Cardiac muscle cell (in vitro differentiated cells and primary cell): ENCODE measurements at regions not wholly inside any gene's neighbourhood (a gene's known extent, or its start where the extent isn't known, plus 50 kb on each side); places are given as distances from the start of the nearest gene placed in this dataset.

Experiments
- DNase-seq, 2 donors: peaks; one replicate each; pipeline versions ENCODE4 v3.0.0 to v3.0.0-alpha.2; 2010 to 2017; ENCODE audit warnings: low read depth in 1 of 2, low spot score in 1 of 2
- H3K27ac ChIP-seq: fragments of 200-600 bp; sonication (generic); 2 replicates; pipeline ENCODE4 v1.5.1; 2016
- H3K27me3 ChIP-seq: fragments of 200-600 bp; sonication (generic); 2 replicates; pipeline ENCODE4 v1.6.0; 2016; ENCODE audit warnings: control low read depth
- H3K36me3 ChIP-seq: fragments of 200-600 bp; sonication (generic); 2 replicates; pipeline ENCODE4 v1.5.1; 2016; ENCODE audit warnings: control low read depth
- H3K4me1 ChIP-seq: fragments of 200-600 bp; sonication (generic); 2 replicates; pipeline ENCODE4 v1.8.1; 2017; ENCODE audit warnings: low read depth, mild to moderate bottlenecking, mixed run types
- H3K4me3 ChIP-seq: fragments of 200-600 bp; sonication (generic); 2 replicates; pipeline ENCODE4 v1.5.1; 2016; ENCODE audit warnings: mild to moderate bottlenecking
- H3K9me3 ChIP-seq: fragments of 200-600 bp; sonication (generic); 2 replicates; pipeline ENCODE4 v1.5.1; 2017; ENCODE audit warnings: low read depth, mild to moderate bottlenecking, control low read depth
- TF ChIP-seq, protein P1 (sequence below): IDR thresholded peaks from 2 replicates; pipeline ENCODE4 v1.5.1; 2012; ENCODE audit warnings: low read depth, mild to moderate bottlenecking, low read length

- H3K9me3 ChIP-seq = no peaks in the 10 kb centered on the region
- H3K27ac ChIP-seq = no peak overlapping the region
- TF ChIP-seq, protein P1, sequence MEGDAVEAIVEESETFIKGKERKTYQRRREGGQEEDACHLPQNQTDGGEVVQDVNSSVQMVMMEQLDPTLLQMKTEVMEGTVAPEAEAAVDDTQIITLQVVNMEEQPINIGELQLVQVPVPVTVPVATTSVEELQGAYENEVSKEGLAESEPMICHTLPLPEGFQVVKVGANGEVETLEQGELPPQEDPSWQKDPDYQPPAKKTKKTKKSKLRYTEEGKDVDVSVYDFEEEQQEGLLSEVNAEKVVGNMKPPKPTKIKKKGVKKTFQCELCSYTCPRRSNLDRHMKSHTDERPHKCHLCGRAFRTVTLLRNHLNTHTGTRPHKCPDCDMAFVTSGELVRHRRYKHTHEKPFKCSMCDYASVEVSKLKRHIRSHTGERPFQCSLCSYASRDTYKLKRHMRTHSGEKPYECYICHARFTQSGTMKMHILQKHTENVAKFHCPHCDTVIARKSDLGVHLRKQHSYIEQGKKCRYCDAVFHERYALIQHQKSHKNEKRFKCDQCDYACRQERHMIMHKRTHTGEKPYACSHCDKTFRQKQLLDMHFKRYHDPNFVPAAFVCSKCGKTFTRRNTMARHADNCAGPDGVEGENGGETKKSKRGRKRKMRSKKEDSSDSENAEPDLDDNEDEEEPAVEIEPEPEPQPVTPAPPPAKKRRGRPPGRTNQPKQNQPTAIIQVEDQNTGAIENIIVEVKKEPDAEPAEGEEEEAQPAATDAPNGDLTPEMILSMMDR = no peak
- no peak for DNase-seq
- H3K4me1 ChIP-seq = no peaks in the 10 kb centered on the region
- H3K36me3 ChIP-seq = no peaks in the 10 kb centered on the region
- no peaks in the 10 kb centered on the region for H3K27me3 ChIP-seq
- H3K4me3 ChIP-seq = no peak overlapping the region
These were observed 108.2 kb upstream of the TNC start for GRCh38 chr9:115226152-115226551.

GRCh38 chr9:115229496-115229895 lies 111.5 kb upstream of the TNC start:
- no peak for DNase-seq
- Histone ChIP-seq H3K27me3 (no peaks in the 10 kb centered on the region), H3K36me3 (no peaks in the 10 kb centered on the region), H3K4me3 (no peak overlapping the region), H3K9me3 (no peaks in the 10 kb centered on the region), H3K4me1 (no peaks in the 10 kb centered on the region), H3K27ac (no peak overlapping the region)
- TF ChIP-seq, protein P1 = no peak

DNA sequence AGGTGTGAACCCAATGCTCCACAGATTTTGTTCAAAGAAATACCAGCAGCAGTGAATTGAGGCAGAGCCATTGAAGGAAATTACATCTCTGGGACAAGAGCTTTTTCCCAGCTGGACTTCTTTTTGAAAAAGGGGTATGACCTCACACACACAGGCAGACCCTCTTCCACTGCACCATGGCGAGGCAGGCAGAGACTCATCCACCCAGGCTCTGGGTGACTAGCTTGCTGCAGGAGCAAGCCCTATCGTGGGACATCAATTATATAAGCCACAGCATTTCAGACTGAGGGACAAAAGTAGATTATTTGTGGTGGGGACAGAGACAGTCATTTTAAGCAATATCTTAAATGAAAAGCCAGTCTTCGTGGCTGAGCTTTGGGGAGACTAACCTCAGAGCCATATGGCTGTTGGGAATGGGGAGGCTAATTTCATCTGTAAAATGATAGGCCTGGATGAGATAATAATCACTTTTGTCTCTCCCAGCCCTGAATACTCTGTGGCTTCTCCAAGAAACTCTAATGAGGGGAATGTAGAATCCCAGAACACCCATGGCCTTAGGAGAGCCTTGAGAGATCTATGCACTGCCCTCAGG lies 113.1 kb upstream of the TNC start:
- DNase-seq = no peak
- H3K9me3 ChIP-seq = no peaks in the 10 kb centered on the region
- TF ChIP-seq, protein P1 = no peak
- no peak overlapping the region for H3K27ac ChIP-seq
- no peaks in the 10 kb centered on the region for H3K4me1 ChIP-seq
- H3K27me3 ChIP-seq = no peaks in the 10 kb centered on the region
- H3K4me3 ChIP-seq = no peak overlapping the region
- H3K36me3 ChIP-seq = no peaks in the 10 kb centered on the region

DNA sequence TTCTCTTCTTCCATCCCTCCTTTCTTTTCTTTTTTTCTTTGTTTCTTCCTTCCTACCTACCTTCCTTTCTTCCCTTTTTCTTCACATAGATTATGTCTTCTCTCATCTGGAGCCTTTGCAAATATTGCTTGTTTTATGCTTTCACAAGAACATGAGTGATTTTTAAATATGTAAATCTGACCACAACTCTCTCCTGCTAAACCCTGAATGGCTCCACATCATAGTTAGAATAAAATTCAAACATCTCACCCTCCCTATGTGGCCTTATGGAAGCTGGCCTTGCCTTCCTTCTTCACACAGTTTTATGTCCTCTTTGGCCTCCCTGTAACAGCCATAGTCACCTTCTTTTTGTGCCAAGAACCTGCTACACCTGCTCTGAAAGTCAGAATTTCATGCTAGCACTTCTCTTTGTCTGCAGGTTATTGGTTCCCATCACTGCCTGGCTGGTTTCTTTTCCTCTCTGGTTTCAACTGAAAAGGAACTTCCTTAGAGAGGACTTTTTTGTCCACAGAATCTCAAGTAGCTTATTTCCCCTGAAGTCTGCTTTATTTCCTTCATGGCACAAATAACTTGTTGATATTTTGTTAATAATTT lies 114.3 kb upstream of the TNC start:
- TF ChIP-seq, protein P1 = no peak
- no peaks in the 10 kb centered on the region for H3K27me3 ChIP-seq
- no peak overlapping the region for H3K27ac ChIP-seq
- DNase-seq = no peak
- H3K36me3 ChIP-seq = no peaks in the 10 kb centered on the region
- H3K9me3 ChIP-seq = no peaks in the 10 kb centered on the region
- H3K4me3 ChIP-seq = no peak overlapping the region
- no peaks in the 10 kb centered on the region for H3K4me1 ChIP-seq

- TF ChIP-seq, protein P1 = no peak
- Histone ChIP-seq H3K9me3 (no peaks in the 10 kb centered on the region), H3K4me3 (no peak overlapping the region), H3K27me3 (no peaks in the 10 kb centered on the region), H3K36me3 (no peaks in the 10 kb centered on the region), H3K27ac (no peak overlapping the region), H3K4me1 (no peaks in the 10 kb centered on the region)
- peak in 1 of 2 donors; percentile 65 for DNase-seq
These were observed 116.1 kb upstream of the TNC start for GRCh38 chr9:115234094-115234493.
